ENCODE measurements at regions not wholly inside any gene's neighbourhood (a gene's known extent, or its start where the extent isn't known, plus 50 kb on each side); places are given as distances from the start of the nearest gene placed in this dataset.
"Not testable (repeated sequence)": the region's sequence is repeated elsewhere in the genome, so short reads cannot be mapped to it uniquely, and the experiment has no call there.

GRCh38 chr2:203612246-203612645, 77.1 kb upstream of the RAPH1 start:
- peaks cover 4% of the 10 kb centered on the region for H3K36me3 Mint-ChIP-seq (ENCODE audit: low read depth)
- no peaks in the 10 kb centered on the region for H3K9me3 ChIP-seq (ENCODE audit: control insufficient read depth, low read length, poor library complexity, severe bottlenecking)
- no peak overlapping the region for H3K27ac Mint-ChIP-seq
- DNase-seq (no peak), ATAC-seq (no peak)
- no peak overlapping the region for H3K4me3 Mint-ChIP-seq
- H3K27me3 Mint-ChIP-seq: no peaks in the 10 kb centered on the region
- H3K4me1 Mint-ChIP-seq: peaks cover 6% of the 10 kb centered on the region

GRCh38 chr2:203619267-203619878, 84.3 kb upstream of the RAPH1 start:
- Mint-ChIP-seq H3K27ac (no peak overlapping the region), H3K4me3 (no peak overlapping the region), H3K4me1 (peaks cover 2% of the 10 kb centered on the region), H3K27me3 (no peaks in the 10 kb centered on the region), H3K36me3 (ENCODE audit: low read depth) (peaks cover 8% of the 10 kb centered on the region)
- ATAC-seq (no peak), DNase-seq (no peak)
- H3K9me3 ChIP-seq (ENCODE audit: control insufficient read depth, low read length, poor library complexity, severe bottlenecking): no peaks in the 10 kb centered on the region

- ATAC-seq (no peak), DNase-seq (no peak)
- H3K36me3 Mint-ChIP-seq (ENCODE audit: low read depth): peaks cover 3% of the 10 kb centered on the region
- H3K27ac Mint-ChIP-seq: no peak overlapping the region
- H3K4me3 Mint-ChIP-seq: no peak overlapping the region
- no peaks in the 10 kb centered on the region for H3K27me3 Mint-ChIP-seq
- H3K4me1 Mint-ChIP-seq: peaks cover 4% of the 10 kb centered on the region
- H3K9me3 ChIP-seq (ENCODE audit: control insufficient read depth, low read length, poor library complexity, severe bottlenecking): no peaks in the 10 kb centered on the region
These were observed 84.4 kb upstream of the CD28 start for GRCh38 chr2:203621981-203622515.

GRCh38 chr2:203623096-203623495, 83.3 kb upstream of the CD28 start:
- H3K27me3 Mint-ChIP-seq: no peaks in the 10 kb centered on the region
- ATAC-seq (no peak), DNase-seq (no peak)
- no peak overlapping the region for H3K4me3 Mint-ChIP-seq
- no peaks in the 10 kb centered on the region for H3K36me3 Mint-ChIP-seq (ENCODE audit: low read depth)
- peak overlapping the region; percentile 14 for H3K27ac Mint-ChIP-seq
- H3K4me1 Mint-ChIP-seq: peaks cover 4% of the 10 kb centered on the region
- no peaks in the 10 kb centered on the region for H3K9me3 ChIP-seq (ENCODE audit: control insufficient read depth, low read length, poor library complexity, severe bottlenecking)

- H3K27ac Mint-ChIP-seq: peak overlapping the region; percentile 14
- H3K4me1 Mint-ChIP-seq: peaks cover 4% of the 10 kb centered on the region
- ATAC-seq (peak; percentile 80), DNase-seq (no peak)
- no peaks in the 10 kb centered on the region for H3K27me3 Mint-ChIP-seq
- no peaks in the 10 kb centered on the region for H3K36me3 Mint-ChIP-seq (ENCODE audit: low read depth)
- H3K9me3 ChIP-seq (ENCODE audit: control insufficient read depth, low read length, poor library complexity, severe bottlenecking): no peaks in the 10 kb centered on the region
- no peak overlapping the region for H3K4me3 Mint-ChIP-seq
These were observed 82.8 kb upstream of the CD28 start for GRCh38 chr2:203623661-203624060.

- no peaks in the 10 kb centered on the region for H3K27me3 Mint-ChIP-seq
- peaks cover 2% of the 10 kb centered on the region for H3K36me3 Mint-ChIP-seq (ENCODE audit: low read depth)
- no peak overlapping the region for H3K27ac Mint-ChIP-seq
- no peak for ATAC-seq
- H3K4me3 Mint-ChIP-seq: no peak overlapping the region
- H3K4me1 Mint-ChIP-seq: peaks cover 7% of the 10 kb centered on the region
- DNase-seq: no peak
- no peaks in the 10 kb centered on the region for H3K9me3 ChIP-seq (ENCODE audit: control insufficient read depth, low read length, poor library complexity, severe bottlenecking)
These were observed 80.7 kb upstream of the CD28 start for GRCh38 chr2:203625701-203626100.

GRCh38 chr2:203626247-203626646, 80.2 kb upstream of the CD28 start:
- not testable (repeated sequence) for H3K36me3 Mint-ChIP-seq (ENCODE audit: low read depth); H3K27ac Mint-ChIP-seq; H3K9me3 ChIP-seq (ENCODE audit: control insufficient read depth, low read length, poor library complexity, severe bottlenecking); H3K27me3 Mint-ChIP-seq; ATAC-seq; H3K4me1 Mint-ChIP-seq; H3K4me3 Mint-ChIP-seq; DNase-seq

GRCh38 chr2:203626952-203627681, 79.3 kb upstream of the CD28 start:
- Mint-ChIP-seq H3K36me3 (ENCODE audit: low read depth) (peaks cover 2% of the 10 kb centered on the region), H3K4me3 (no peak overlapping the region), H3K27me3 (no peaks in the 10 kb centered on the region), H3K4me1 (peaks cover 7% of the 10 kb centered on the region), H3K27ac (no peak overlapping the region)
- no peaks in the 10 kb centered on the region for H3K9me3 ChIP-seq (ENCODE audit: control insufficient read depth, low read length, poor library complexity, severe bottlenecking)
- no peak for DNase-seq
- ATAC-seq: no peak

GRCh38 chr2:203629699-203630098, 76.7 kb upstream of the CD28 start:
- ATAC-seq (no peak), DNase-seq (no peak)
- no peaks in the 10 kb centered on the region for H3K27me3 Mint-ChIP-seq
- H3K4me3 Mint-ChIP-seq: no peak overlapping the region
- H3K9me3 ChIP-seq (ENCODE audit: control insufficient read depth, low read length, poor library complexity, severe bottlenecking): no peaks in the 10 kb centered on the region
- peaks cover 4% of the 10 kb centered on the region for H3K36me3 Mint-ChIP-seq (ENCODE audit: low read depth)
- H3K4me1 Mint-ChIP-seq: peaks cover 9% of the 10 kb centered on the region
- H3K27ac Mint-ChIP-seq: no peak overlapping the region

- Mint-ChIP-seq H3K27me3 (no peaks in the 10 kb centered on the region), H3K27ac (no peak overlapping the region), H3K4me1 (peaks cover 9% of the 10 kb centered on the region), H3K4me3 (no peak overlapping the region), H3K36me3 (ENCODE audit: low read depth) (peaks cover 4% of the 10 kb centered on the region)
- H3K9me3 ChIP-seq (ENCODE audit: control insufficient read depth, low read length, poor library complexity, severe bottlenecking): no peaks in the 10 kb centered on the region
- DNase-seq (no peak), ATAC-seq (no peak)
These were observed 75.2 kb upstream of the CD28 start for GRCh38 chr2:203631068-203631757.

- Mint-ChIP-seq H3K27me3 (no peaks in the 10 kb centered on the region), H3K27ac (peak overlapping the region; percentile 53), H3K36me3 (ENCODE audit: low read depth) (peaks cover 2% of the 10 kb centered on the region), H3K4me1 (peaks cover 25% of the 10 kb centered on the region), H3K4me3 (no peak overlapping the region)
- no peak for ATAC-seq
- H3K9me3 ChIP-seq (ENCODE audit: control insufficient read depth, low read length, poor library complexity, severe bottlenecking): no peaks in the 10 kb centered on the region
- no peak for DNase-seq
These were observed 69.6 kb upstream of the CD28 start for GRCh38 chr2:203636588-203637470.

GRCh38 chr2:203637471-203638167, 68.8 kb upstream of the CD28 start:
- Mint-ChIP-seq H3K4me1 (peaks cover 25% of the 10 kb centered on the region), H3K4me3 (no peak overlapping the region), H3K27me3 (no peaks in the 10 kb centered on the region), H3K27ac (peak overlapping the region; percentile 53), H3K36me3 (ENCODE audit: low read depth) (peaks cover 2% of the 10 kb centered on the region)
- H3K9me3 ChIP-seq (ENCODE audit: control insufficient read depth, low read length, poor library complexity, severe bottlenecking): no peaks in the 10 kb centered on the region
- ATAC-seq: no peak
- no peak for DNase-seq

Measured in T-helper 17 cell (primary cell).